Epithelial cell of proximal tubule (primary cell): ENCODE measurements at regions not wholly inside any gene's neighbourhood (a gene's known extent, or its start where the extent isn't known, plus 50 kb on each side); places are given as distances from the start of the nearest gene placed in this dataset.

Experiments used
- DNase-seq: peaks from one replicate; pipeline ENCODE4 v3.0.0-alpha.2; 2011; ENCODE audit warnings: low read depth
- H3K4me3 ChIP-seq: 2 replicates; pipeline ENCODE4 v1.5.1; 2011; ENCODE audit warnings: low read depth, mild to moderate bottlenecking, low read length
- TF ChIP-seq, protein P1 (sequence below): conservative IDR thresholded peaks from 2 replicates; pipeline ENCODE4 v1.5.1; 2012; ENCODE audit warnings: low read depth, mild to moderate bottlenecking, low read length

DNA sequence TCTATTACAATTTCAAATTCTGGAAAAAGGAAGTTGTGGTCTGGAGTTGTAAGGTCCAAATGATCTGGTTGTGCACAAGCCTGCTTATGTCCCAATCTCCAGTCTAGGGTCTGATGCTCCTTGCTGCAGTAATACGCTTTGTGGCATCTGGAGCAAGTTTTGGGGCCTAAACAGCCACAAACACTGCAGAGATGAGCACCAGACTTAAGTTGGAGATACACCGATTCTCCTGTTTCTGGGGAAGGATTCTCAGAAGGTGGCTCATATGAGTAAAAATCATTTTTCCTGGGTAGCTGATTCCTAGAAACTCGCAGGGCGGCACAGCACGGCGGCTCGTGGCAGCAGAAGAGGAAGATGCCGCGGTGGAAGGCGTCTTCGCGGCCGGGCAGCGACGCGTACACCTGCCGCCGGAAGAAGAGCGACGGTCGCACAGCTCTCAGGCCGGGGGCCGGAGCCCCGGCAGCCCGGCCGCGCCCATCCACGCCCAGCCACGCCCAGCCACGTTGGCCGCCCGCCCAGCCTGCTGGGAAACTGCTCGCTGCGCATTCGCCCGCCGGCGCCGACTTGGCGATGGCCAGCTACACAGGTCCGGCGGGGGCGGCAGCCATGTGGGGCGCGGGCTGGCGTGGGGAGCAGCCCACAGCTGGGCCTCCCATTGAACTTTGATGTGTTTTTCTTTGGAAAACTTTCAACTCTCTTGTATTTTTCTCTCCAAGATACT lies 129.0 kb downstream of the ASCL4 start:
- no peak for DNase-seq
- TF ChIP-seq, protein P1, sequence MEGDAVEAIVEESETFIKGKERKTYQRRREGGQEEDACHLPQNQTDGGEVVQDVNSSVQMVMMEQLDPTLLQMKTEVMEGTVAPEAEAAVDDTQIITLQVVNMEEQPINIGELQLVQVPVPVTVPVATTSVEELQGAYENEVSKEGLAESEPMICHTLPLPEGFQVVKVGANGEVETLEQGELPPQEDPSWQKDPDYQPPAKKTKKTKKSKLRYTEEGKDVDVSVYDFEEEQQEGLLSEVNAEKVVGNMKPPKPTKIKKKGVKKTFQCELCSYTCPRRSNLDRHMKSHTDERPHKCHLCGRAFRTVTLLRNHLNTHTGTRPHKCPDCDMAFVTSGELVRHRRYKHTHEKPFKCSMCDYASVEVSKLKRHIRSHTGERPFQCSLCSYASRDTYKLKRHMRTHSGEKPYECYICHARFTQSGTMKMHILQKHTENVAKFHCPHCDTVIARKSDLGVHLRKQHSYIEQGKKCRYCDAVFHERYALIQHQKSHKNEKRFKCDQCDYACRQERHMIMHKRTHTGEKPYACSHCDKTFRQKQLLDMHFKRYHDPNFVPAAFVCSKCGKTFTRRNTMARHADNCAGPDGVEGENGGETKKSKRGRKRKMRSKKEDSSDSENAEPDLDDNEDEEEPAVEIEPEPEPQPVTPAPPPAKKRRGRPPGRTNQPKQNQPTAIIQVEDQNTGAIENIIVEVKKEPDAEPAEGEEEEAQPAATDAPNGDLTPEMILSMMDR: no peak

DNA sequence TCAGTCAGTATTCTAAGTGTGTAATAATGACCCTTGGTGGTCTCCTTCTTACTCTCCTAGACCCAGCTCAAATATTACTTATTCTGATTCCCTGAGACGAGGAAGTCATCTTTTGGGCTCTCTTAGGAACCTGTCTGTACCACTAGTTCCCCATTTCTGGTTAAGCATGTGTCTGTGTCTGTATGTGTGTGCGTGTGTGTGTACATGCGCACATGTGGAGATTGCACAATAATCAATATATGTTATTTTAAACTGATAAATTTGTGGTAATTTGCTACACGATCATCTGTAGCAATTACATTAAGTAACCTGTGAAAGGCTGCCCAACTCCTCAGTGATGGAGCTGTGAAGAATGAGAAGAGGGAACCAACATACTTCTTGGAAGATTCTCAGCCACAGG lies 132.2 kb downstream of the ASCL4 start:
- TF ChIP-seq, protein P1: no peak
- H3K4me3 ChIP-seq: no peak overlapping the region
- DNase-seq: no peak

More for the DNA sequence above, 129.0 kb downstream of the ASCL4 start:
- H3K4me3 ChIP-seq: peak overlapping the region; percentile 30

DNA sequence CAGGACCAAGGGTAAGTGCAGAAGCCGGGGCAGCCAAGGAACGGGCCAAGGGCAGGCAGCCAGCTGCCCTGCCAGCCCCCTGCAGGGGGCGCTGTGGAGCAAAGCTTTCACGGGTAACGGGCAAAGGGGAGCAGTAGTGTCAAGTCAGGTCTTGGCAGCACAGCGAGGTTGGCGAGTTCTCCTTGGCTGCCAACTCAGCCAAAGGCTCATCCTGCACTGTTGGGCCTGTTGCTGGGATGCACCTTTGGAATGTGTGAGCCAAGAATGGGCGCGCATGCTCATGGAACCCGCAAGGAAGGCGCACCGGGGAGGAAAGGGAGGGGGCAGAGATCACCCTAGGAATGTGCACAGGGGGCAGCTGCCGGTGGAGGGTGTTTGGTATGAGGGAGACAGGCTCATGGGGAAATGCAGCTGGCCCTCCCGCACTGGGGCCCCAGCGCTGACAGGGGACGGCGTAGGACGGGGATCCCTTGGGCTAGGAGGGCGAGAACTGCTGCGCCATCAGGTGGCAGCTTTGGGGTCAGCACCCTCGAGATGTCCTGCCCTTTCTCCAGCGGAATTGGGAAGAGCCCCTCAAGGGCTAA lies 138.0 kb downstream of the ASCL4 start:
- peak; percentile 16 for DNase-seq
- TF ChIP-seq, protein P1: peak; percentile 73
- H3K4me3 ChIP-seq: peak overlapping the region; percentile 28

DNA sequence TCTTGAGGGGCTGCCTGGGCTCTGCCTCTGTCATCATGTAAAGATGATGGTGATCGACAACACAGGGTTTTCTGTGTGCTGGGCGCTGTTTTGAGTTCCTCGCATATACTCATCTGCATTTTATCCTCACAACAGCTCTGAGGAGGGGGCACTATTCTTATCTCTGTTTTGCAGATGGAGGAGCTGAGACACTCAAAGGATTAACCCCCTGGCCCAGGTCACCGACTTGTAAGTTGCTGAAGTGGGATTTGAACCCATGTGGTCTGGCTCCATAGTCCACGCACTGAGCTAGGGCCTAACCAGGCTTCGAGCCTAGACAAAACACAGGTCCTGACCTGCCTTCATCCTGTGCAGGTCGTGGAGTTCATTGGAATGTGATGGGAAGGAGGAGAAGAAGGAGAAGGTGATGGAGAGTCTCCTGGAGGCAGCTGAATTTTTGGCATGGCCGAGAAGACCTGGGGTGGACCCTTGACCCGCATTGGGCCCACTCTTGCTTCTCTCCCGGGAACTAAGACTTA lies 140.0 kb downstream of the ASCL4 start:
- TF ChIP-seq, protein P1: no peak
- DNase-seq: no peak
- H3K4me3 ChIP-seq: no peak overlapping the region

DNA sequence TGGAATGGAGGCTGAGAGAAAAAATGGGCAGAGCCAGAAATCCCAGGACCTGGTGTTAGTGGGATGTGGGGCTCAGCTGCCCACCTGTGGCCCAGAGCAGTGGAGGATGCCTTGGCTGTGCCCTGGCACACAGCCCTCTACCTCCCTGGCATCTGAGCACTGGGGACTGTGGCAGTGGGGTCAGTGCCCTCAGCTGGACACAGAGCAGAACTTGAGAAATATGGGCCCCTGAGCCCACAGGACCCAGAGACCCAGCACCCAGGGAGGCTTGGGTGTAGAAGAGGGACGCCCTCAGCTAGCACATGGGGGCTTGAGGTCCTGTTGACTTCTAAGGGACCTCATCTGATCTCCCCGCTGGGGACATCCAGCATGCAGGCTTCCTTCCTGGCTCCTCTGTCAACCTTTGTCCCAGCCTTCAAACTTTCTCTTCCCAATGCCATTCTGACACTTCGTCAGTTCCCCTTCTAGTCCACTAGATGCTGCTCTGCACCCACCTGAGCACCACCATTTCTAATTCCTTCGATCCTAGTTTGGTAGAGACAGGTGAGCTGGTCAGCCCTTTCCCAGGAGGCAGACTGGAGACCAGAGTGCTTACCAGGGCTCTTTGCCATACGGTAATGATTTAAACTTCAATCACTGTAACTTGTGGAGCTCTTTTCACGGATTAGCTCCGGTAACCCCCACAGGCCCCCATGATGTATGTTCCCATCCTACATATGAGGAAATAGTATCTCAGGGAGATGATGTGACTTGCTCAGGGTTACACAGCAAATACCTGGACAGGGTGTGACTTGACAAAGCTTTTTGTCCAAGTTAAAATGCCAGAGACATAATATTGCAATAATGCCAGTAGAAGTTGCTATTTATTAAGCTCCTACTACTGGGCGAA lies 143.7 kb downstream of the ASCL4 start:
- DNase-seq: no peak
- TF ChIP-seq, protein P1: peak; percentile 86
- no peak overlapping the region for H3K4me3 ChIP-seq

DNA sequence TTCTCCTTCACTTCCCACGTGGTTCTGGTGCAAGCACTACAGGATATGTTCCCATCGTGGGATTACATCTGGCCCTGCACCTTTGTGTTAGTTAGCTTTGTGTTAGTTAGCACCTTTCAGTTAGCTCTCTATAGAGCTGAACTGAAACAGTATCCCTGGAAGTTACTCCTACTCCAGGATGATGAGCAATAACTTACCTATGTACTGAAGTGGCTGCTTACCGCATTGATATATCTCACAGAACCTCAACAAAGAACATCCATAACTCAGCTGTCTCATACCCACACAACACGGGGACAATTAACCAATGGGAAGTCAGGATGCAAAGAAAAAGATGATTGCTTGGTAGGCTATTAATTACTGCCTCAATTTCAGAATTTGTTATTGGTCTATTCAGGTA lies 146.6 kb downstream of the ASCL4 start:
- no peak for DNase-seq
- H3K4me3 ChIP-seq: no peak overlapping the region
- TF ChIP-seq, protein P1: no peak
